ENCODE measurements at regions not wholly inside any gene's neighbourhood (a gene's known extent, or its start where the extent isn't known, plus 50 kb on each side); places are given as distances from the start of the nearest gene placed in this dataset.

GRCh38 chr13:82661126-82661525 is 1221.1 kb downstream of the SLITRK1 start:
- no peak for DNase-seq

- no peak for DNase-seq
Measured at GRCh38 chr13:82658811-82659210, 1223.5 kb downstream of the SLITRK1 start.

DNA sequence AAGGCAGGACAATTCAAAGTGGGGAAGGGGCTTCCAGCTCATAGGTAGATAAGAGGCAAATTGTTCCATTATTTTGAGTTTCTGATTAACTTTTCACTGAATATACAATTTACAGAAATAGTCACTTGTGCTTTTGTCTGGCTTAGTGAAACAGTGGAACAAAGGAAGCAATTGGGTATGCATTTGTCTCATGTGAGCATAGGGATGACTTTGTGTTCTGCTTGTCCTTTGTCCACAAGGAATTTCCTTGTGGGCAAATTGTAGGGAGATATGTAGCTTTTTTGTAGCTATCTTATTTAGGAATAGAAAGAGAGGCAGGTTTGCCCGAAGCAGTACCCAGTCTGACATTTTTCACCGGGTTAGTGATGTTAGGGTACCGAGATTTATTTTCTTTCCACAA is 1224.8 kb downstream of the SLITRK1 start:
- no peak for DNase-seq

GRCh38 chr13:82654861-82655855 is 1227.1 kb downstream of the SLITRK1 start:
- no peak for DNase-seq

DNA sequence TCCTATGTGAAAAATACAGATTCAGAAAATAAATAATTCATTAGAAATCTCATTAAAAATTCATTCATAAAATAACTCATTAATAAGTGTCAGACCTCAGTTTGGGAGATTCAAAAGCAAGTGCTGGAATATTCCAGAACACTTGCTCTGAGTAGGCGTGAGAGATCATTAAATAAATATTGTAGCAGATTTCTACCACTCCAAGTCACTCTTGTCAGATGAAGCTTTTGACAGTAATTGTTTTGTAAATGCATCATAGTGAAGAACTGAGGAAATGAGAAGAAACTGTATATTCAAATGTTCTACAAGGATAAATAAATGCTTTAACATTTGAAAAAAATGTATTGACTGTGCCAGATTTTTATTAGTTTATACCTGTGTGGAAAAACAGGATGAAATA is 1228.1 kb downstream of the SLITRK1 start:
- DNase-seq = no peak

GRCh38 chr13:82647540-82647939 is 1234.7 kb downstream of the SLITRK1 start:
- no peak for DNase-seq

GRCh38 chr13:82636119-82636518 is 1246.2 kb downstream of the SLITRK1 start:
- DNase-seq = no peak

GRCh38 chr13:82634946-82635345 is 1247.3 kb downstream of the SLITRK1 start:
- DNase-seq = no peak

GRCh38 chr13:82627183-82627582 is 1255.1 kb downstream of the SLITRK1 start:
- DNase-seq = no peak

- DNase-seq = no peak
Measured at GRCh38 chr13:82625717-82626116, 1256.6 kb downstream of the SLITRK1 start.

DNA sequence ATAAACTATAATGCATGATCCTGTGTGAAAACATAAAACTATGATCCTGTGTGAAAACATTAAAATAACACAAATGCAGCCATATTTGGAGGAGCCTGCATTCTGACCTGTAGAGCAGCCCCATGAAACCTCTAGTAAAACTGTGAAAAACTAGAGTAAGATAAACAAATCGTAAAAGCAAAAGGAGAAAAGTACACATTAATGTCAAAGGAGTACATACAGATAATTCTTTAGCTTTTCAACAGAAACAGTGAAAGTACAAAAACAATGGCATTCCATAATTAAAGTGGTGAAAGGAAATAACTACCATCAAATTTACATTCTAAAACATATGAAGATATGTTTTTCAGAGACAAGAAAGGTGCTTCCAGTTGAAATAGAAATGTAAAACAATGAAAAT is 1267.2 kb downstream of the SLITRK1 start:
- DNase-seq = no peak

- no peak for DNase-seq
Measured at GRCh38 chr13:82614086-82614485, 1268.2 kb downstream of the SLITRK1 start.

DNA sequence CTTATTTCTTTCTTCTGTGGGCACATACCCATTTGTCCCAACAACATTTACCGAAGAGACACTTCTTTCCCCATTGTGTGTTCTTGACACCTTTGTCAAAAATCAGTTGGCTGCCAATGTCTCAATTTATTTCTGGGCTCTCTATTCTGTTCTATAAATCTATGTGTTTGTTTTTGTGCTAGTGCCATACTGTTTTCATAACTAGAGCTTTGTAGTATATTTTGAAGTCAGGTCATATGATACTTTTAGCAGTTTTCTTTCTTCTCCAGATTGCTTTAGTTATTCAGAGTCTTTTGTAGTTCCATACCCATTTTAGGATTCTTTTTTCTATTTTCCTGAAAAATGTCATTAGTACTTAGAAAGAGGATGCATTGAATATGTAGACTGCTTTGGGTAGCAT is 1276.3 kb downstream of the SLITRK1 start:
- no peak for DNase-seq

- no peak for DNase-seq
Measured at GRCh38 chr13:82597747-82598146, 1284.5 kb downstream of the SLITRK1 start.

- no peak for DNase-seq
Measured at GRCh38 chr13:82593239-82593638, 1289.0 kb downstream of the SLITRK1 start.

- DNase-seq = no peak
Measured at GRCh38 chr13:82571653-82572052, 1310.6 kb downstream of the SLITRK1 start.

GRCh38 chr13:82569581-82569980 is 1312.7 kb downstream of the SLITRK1 start:
- no peak for DNase-seq

DNA sequence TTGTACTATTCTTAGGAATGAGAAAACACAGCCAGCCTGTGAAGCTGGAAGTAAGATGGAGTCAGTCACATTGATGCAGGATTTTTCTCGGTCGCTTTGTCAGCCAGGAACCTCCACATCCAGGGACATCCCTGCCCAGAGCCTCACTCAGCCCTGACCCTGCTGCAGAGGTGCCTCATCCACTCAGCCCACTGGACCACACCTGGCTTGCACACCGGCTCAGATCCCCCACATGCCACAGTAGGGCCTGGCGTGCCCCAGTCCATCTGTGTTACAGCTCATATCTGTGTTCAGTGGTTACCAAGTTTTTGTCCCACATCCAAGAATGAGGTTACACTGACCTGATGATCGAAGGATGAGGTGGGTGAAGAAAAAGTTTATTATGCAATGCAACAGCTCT is 1315.4 kb downstream of the SLITRK1 start:
- no peak for DNase-seq

- DNase-seq = no peak
Measured at GRCh38 chr13:82565201-82565600, 1317.1 kb downstream of the SLITRK1 start.

GRCh38 chr13:82560889-82561288 is 1321.4 kb downstream of the SLITRK1 start:
- no peak for DNase-seq

DNA sequence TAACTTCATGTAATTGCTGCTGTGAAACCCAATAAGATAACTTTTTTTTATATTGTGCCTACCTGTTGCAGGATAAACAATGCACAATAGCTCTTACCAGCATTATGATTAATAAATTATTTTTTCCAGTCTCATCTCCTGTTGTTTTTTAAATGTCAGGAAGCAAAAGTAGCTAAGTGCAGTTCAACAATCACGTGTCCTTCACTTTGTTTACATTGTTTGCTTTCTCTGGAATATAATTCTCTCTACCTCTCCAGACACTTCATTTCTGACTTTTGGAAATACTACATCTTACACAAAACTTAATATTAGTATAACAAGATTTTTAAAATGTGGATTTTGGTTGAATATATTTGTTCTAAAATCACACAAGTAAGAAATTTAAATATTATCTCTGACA is 1359.4 kb downstream of the SLITRK1 start:
- DNase-seq = no peak

DNA sequence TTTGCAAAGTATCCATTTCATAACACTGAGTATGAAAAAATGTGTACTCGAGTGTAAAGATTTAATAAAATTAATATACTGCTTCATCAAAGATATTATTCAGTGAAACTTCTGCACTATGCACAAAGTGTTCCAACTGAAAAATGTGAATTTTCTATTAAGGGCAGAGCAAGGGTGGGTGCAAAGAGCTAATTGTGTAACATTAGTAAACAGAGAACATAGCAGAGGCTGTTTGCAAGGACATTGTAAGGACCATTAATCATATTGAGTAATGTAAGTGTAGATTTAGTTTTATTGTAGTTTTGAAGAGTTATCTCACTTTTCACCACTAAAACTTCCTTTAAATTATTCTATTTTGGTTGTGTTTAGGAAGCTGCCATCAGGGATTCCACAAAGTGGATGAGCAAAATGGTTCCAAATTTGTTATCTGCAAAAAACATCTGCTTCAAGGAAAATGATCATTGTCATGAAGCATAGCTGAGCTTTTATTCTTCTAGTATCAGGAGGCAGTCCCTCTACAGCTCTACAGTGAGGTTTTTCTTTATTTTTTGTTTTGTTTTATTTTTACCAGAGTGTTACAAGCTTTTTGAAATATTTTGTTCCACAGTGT is 1375.4 kb downstream of the SLITRK1 start:
- no peak for DNase-seq

DNA sequence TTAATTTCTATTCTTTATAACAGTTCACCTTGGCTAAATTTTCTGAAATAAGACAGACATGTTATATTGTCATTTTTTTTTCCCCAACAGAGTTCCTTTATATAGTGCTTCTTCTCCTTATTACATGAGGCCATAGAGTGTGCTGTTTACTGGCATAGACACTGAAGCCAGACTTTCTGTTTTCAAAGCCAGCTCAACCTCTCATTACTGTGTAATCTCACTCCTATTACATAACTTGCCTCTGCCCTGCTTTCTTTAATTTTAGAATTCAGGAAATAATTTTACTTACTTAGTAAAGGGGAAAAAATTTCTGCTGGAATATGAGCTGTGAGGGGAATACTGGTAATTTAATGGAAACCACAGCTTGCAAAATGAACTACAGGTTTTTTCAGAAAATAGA is 1380.4 kb downstream of the SLITRK1 start:
- no peak for DNase-seq

- DNase-seq = no peak
Measured at GRCh38 chr13:82480415-82480814, 1401.9 kb downstream of the SLITRK1 start.

All from GDM1 (cell line).